Right atrium auricular region (tissue), 2 donors: ENCODE measurements at regions not wholly inside any gene's neighbourhood (a gene's known extent, or its start where the extent isn't known, plus 50 kb on each side); places are given as distances from the start of the nearest gene placed in this dataset.

Experiments
- DNase-seq: peaks from one replicate; pipeline ENCODE4 v3.0.0-alpha.2; 2019; ENCODE audit warnings: low spot score
- H3K27ac ChIP-seq, 2 donors: fragments of 200-600 bp; sonication (generic); 1 replicate in 1 of 2; 2 replicates in 1 of 2; pipeline ENCODE4 v1.5.1; 2016 to 2019
- H3K27me3 ChIP-seq, 2 donors: fragments of 200-600 bp; sonication (generic); one replicate each; pipeline versions ENCODE4 v1.5.1 to v1.6.0; 2017 to 2019
- H3K36me3 ChIP-seq: fragments of 200-600 bp; sonication (generic); one replicate; pipeline ENCODE4 v1.5.1; 2016
- H3K4me1 ChIP-seq, 2 donors: fragments of 200-600 bp; sonication (generic); one replicate each; pipeline versions ENCODE4 v1.5.1 to v1.6.0; 2017 to 2019
- H3K4me3 ChIP-seq, 2 donors: fragments of 200-600 bp; sonication (generic); 1 replicate in 1 of 2; 2 replicates in 1 of 2; pipeline ENCODE4 v1.5.1; 2017 to 2019; ENCODE audit warnings: mild to moderate bottlenecking in 1 of 2, moderate library complexity in 1 of 2
- H3K9me3 ChIP-seq, 2 donors: fragments of 200-600 bp; sonication (generic); one replicate each; pipeline ENCODE4 v1.5.1; 2019
- TF ChIP-seq, protein P1 (sequence below), 2 donors: fragments of 200-600 bp; sonication (generic); IDR thresholded peaks; one replicate each; pipeline ENCODE4 v1.5.1; 2019; ENCODE audit warnings: antibody characterized with exemption in 2 of 2

DNA sequence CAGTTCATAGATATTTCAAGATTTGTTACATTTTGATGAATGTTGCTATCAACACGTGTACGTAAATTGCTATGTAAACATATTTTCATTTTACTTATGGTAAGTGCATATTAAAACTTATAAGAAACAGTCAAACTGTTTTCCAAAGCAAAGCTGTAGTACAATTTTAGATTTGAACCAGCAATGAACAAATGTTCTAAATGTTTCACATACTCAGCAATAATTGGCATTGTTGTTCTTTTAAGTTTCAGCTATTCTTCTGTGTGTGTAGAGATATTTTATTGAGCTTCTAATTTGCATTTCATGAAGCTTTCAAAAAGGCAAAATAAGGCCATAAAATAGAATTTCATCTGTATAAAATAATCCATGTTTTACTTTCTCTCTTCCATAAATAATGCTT lies 1433.2 kb downstream of the LRFN5 start:
- no peak for DNase-seq
- Histone ChIP-seq H3K4me1 (no peaks in the 10 kb centered on the region), H3K36me3 (no peaks in the 10 kb centered on the region), H3K27ac (no peak overlapping the region), H3K4me3 (no peak overlapping the region), H3K9me3 (no peaks in the 10 kb centered on the region), H3K27me3 (no peaks in the 10 kb centered on the region)
- TF ChIP-seq, protein P1, sequence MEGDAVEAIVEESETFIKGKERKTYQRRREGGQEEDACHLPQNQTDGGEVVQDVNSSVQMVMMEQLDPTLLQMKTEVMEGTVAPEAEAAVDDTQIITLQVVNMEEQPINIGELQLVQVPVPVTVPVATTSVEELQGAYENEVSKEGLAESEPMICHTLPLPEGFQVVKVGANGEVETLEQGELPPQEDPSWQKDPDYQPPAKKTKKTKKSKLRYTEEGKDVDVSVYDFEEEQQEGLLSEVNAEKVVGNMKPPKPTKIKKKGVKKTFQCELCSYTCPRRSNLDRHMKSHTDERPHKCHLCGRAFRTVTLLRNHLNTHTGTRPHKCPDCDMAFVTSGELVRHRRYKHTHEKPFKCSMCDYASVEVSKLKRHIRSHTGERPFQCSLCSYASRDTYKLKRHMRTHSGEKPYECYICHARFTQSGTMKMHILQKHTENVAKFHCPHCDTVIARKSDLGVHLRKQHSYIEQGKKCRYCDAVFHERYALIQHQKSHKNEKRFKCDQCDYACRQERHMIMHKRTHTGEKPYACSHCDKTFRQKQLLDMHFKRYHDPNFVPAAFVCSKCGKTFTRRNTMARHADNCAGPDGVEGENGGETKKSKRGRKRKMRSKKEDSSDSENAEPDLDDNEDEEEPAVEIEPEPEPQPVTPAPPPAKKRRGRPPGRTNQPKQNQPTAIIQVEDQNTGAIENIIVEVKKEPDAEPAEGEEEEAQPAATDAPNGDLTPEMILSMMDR (IDR thresholded peaks at IDR 0.05), result no peak

DNA sequence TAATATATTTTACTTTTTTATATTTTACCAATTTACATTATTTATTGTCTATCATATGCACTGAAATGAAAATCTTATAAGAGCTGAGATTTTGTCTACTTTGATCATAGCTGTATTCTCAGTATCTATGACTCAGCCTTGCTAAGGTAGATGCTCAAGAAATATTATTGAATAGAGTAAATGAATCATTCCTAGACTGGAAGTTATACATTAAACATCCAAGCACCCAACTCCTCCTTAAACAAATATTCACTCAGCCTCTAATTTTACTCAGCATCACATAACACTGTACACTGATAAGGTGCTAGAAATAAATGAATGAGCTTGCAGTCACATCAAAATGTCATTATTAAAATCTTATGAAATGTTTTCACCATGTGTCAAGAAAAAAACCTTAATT lies 1424.9 kb downstream of the LRFN5 start:
- Histone ChIP-seq H3K9me3 (no peaks in the 10 kb centered on the region), H3K27ac (no peak overlapping the region), H3K4me3 (no peak overlapping the region), H3K27me3 (no peaks in the 10 kb centered on the region), H3K36me3 (no peaks in the 10 kb centered on the region), H3K4me1 (no peaks in the 10 kb centered on the region)
- TF ChIP-seq, protein P1 (IDR thresholded peaks at IDR 0.05), result no peak
- DNase-seq, result no peak

DNA sequence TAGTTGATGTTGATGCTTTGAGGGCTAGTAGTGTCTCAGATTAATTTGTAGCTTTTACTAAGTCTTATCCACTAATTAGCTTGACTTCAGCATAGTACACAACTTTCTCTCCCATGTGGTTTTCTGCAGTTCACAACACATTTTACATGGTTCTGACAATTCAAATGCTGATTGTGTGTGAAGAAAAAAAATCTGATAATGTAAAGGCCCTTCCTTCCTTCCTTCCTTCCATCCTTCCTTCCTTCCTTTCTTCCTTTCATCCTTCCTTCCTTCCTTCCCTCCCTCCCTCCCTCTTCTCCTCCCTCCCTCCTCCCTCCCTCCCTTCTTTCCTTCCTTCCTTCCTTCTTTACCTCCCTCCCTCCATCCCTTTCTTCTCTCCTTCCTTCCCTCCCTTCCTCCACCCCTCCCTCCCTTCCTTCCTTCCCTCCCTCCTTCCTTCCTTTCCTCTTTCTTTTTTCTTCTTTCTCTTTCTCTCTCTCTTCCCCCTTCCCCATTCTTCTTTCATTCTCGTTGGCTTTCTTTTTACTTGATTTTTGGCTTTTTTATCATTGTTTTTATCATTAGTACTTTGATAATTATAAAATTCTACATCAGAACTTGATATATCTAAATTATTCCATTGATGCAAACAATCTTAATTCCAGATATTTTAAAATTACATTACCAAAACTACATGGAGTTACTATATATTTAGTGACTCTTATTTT lies 1415.6 kb downstream of the LRFN5 start:
- H3K27ac ChIP-seq, result no peak overlapping the region
- H3K9me3 ChIP-seq, result peaks cover 0 to 4% of the 10 kb centered on the region in 2 donors
- H3K4me1 ChIP-seq, result no peaks in the 10 kb centered on the region
- no peak for DNase-seq
- H3K4me3 ChIP-seq, result no peak overlapping the region
- TF ChIP-seq, protein P1 (IDR thresholded peaks at IDR 0.05), result no peak
- no peaks in the 10 kb centered on the region for H3K36me3 ChIP-seq
- no peaks in the 10 kb centered on the region for H3K27me3 ChIP-seq

DNA sequence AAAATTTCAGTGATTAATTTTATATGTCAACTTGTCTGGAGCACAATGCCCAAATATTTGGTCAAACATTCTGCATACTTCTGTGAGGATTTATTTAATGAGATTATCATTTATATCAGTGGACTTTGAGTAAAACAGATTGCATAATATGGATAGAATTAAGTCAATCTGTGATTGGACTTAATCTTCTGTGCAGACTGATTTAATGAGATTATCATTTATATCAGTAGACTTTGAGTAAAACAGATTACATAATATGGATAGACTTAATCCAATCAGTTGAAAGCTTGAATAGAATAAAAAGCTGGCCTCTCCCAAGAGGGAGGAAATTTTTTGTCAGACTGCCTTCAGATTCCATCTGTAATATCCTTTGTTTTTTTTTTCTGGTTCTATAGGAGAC lies 1413.2 kb downstream of the LRFN5 start:
- Histone ChIP-seq H3K27me3 (no peaks in the 10 kb centered on the region), H3K36me3 (no peaks in the 10 kb centered on the region), H3K9me3 (peaks cover 0 to 9% of the 10 kb centered on the region in 2 donors), H3K4me1 (no peaks in the 10 kb centered on the region), H3K4me3 (no peak overlapping the region), H3K27ac (no peak overlapping the region)
- DNase-seq, result no peak
- TF ChIP-seq, protein P1 (IDR thresholded peaks at IDR 0.05), result no peak

DNA sequence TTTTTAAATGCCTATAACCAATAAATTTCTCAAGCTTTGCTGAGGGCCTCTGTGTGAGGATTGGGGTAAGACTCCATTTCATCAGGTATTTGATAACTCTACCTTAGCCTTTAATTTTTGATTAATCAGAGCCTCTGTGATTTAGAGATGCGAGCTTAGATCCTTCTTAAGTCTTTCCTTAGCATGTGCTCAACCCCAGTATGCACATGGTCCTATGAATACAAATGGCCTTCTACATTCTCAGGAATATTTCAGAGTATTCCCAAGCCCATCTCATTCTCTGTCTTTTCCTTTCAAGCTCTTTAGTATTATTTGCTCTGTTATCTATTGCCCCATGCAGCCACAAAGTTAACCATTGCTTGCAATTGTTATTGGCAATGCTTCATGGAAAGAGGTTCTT lies 1407.7 kb downstream of the LRFN5 start:
- no peaks in the 10 kb centered on the region for H3K4me1 ChIP-seq
- H3K27ac ChIP-seq, result no peak overlapping the region
- H3K27me3 ChIP-seq, result no peaks in the 10 kb centered on the region
- peaks cover 0 to 21% of the 10 kb centered on the region in 2 donors for H3K9me3 ChIP-seq
- DNase-seq, result no peak
- no peaks in the 10 kb centered on the region for H3K36me3 ChIP-seq
- no peak overlapping the region for H3K4me3 ChIP-seq
- TF ChIP-seq, protein P1 (IDR thresholded peaks at IDR 0.05), result no peak

DNA sequence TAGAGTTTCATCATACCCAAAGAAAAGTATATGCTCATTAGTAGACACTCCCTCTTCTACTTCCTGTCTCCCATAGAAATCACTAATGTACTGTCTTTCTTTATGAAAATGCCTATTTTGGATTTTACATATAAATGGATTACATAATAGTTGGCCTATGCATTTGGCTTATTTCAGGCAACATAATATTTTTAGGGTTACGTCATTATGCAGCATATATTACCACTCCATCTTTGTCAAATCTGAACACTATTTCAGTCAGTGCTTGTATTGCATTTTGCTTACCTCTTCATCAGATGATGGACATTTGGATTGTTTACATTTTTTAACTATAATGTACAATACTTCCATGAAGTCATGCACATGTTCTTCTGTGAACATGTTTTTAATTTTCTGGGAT lies 1406.1 kb downstream of the LRFN5 start:
- Histone ChIP-seq H3K27me3 (no peaks in the 10 kb centered on the region), H3K36me3 (no peaks in the 10 kb centered on the region), H3K9me3 (peaks cover 0 to 27% of the 10 kb centered on the region in 2 donors)

More for the DNA sequence above, 1406.1 kb downstream of the LRFN5 start:
- TF ChIP-seq, protein P1 (IDR thresholded peaks at IDR 0.05), result no peak
- no peak for DNase-seq
- Histone ChIP-seq H3K27ac (no peak overlapping the region), H3K4me3 (no peak overlapping the region), H3K4me1 (no peaks in the 10 kb centered on the region)
